HFFc6 (cell line): ENCODE measurements at regions not wholly inside any gene's neighbourhood (a gene's known extent, or its start where the extent isn't known, plus 50 kb on each side); places are given as distances from the start of the nearest gene placed in this dataset.

ENCODE experiments used
- DNase-seq: peaks from one replicate; pipeline ENCODE4 v3.0.0-alpha.2; 2018
- H3K27ac Mint-ChIP-seq: 2 replicates; pipeline ENCODE4 v1.8.0; 2020; ENCODE audit warnings: mild to moderate bottlenecking, mixed read lengths
- H3K27me3 Mint-ChIP-seq: 2 replicates; pipeline ENCODE4 v1.8.0; 2021; ENCODE audit warnings: mild to moderate bottlenecking, moderate library complexity, mixed read lengths; ENCODE audit not compliant: insufficient read depth
- H3K36me3 Mint-ChIP-seq: 2 replicates; pipeline ENCODE4 v1.8.0; 2021; ENCODE audit warnings: low read depth, mixed read lengths
- H3K4me1 Mint-ChIP-seq: 2 replicates; pipeline ENCODE4 v1.8.0; 2020; ENCODE audit warnings: low read depth, mixed read lengths
- H3K4me3 Mint-ChIP-seq: 2 replicates; pipeline ENCODE4 v1.8.0; 2020; ENCODE audit warnings: mild to moderate bottlenecking, moderate library complexity, mixed read lengths
- H3K9me3 Mint-ChIP-seq: 2 replicates; pipeline ENCODE4 v1.8.0; 2020; ENCODE audit warnings: mild to moderate bottlenecking, mixed read lengths
- CTCF ChIP-seq: fragments of 200-600 bp; sonication (generic); IDR thresholded peaks from 2 replicates; pipeline ENCODE4 v1.5.0; 2021; ENCODE audit warnings: antibody characterized with exemption, mild to moderate bottlenecking

DNA sequence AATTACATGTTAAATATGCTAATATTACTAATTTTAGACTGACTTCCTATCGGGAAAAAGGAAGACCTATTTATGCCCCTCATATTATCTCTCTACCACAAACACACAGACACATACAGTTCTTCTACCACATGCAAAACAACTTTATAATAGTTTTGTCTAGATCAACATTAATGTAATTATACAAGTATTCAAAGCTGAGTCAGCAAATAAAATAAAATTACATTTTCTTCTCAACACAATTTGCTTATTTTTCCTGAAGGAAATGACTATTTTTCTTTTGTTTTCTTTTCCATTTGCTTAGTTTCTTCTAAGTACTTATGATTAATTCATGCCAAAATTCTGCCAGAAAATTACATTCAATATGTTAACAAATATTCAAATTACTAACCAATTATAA lies 654.2 kb downstream of the AMY1C start:
- no peaks in the 10 kb centered on the region for H3K4me1 Mint-ChIP-seq
- H3K36me3 Mint-ChIP-seq = no peaks in the 10 kb centered on the region
- TF ChIP-seq CTCF = no peak
- H3K4me3 Mint-ChIP-seq = no peak overlapping the region
- no peak for DNase-seq
- peaks cover 52% of the 10 kb centered on the region for H3K9me3 Mint-ChIP-seq
- no peak overlapping the region for H3K27ac Mint-ChIP-seq
- no peaks in the 10 kb centered on the region for H3K27me3 Mint-ChIP-seq

- Mint-ChIP-seq H3K27me3 (no peaks in the 10 kb centered on the region), H3K9me3 (peaks cover 50% of the 10 kb centered on the region), H3K36me3 (no peaks in the 10 kb centered on the region), H3K4me3 (no peak overlapping the region), H3K4me1 (no peaks in the 10 kb centered on the region), H3K27ac (no peak overlapping the region)
- DNase-seq = no peak
- TF ChIP-seq CTCF = no peak
These were observed 657.0 kb downstream of the AMY1C start for GRCh38 chr1:104406728-104407127.

- no peaks in the 10 kb centered on the region for H3K27me3 Mint-ChIP-seq
- no peaks in the 10 kb centered on the region for H3K36me3 Mint-ChIP-seq
- H3K9me3 Mint-ChIP-seq = peaks cover 52% of the 10 kb centered on the region
- DNase-seq = no peak
- no peak overlapping the region for H3K4me3 Mint-ChIP-seq
- no peaks in the 10 kb centered on the region for H3K4me1 Mint-ChIP-seq
- H3K27ac Mint-ChIP-seq = no peak overlapping the region
- no peak for TF ChIP-seq CTCF
These were observed 658.6 kb downstream of the AMY1C start for GRCh38 chr1:104408268-104408667.

DNA sequence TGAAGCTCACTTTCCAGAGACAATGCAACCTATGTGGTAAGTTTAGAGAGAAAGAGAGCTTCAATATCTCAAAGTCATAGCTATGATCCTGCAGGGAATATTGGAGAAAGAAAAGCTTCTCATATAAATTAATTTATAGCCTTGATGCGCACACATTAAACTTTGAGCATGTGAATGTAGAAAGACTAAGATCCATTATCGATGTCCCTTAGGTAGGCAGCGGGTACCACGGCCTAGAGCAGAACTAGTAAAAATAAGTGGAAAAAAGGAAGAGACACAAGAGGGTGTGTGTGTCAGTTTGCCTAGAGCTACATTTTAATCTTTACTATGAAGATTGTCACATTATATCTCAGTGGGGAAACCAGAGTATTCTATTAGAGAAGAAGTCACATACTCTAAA lies 685.6 kb downstream of the AMY1C start:
- H3K9me3 Mint-ChIP-seq = peaks cover 29% of the 10 kb centered on the region
- no peaks in the 10 kb centered on the region for H3K27me3 Mint-ChIP-seq
- no peak overlapping the region for H3K4me3 Mint-ChIP-seq
- no peaks in the 10 kb centered on the region for H3K36me3 Mint-ChIP-seq
- DNase-seq = no peak
- no peak overlapping the region for H3K27ac Mint-ChIP-seq
- H3K4me1 Mint-ChIP-seq = no peaks in the 10 kb centered on the region
- TF ChIP-seq CTCF = no peak

GRCh38 chr1:104440011-104440410 lies 690.3 kb downstream of the AMY1C start:
- Mint-ChIP-seq H3K4me3 (no peak overlapping the region), H3K9me3 (peaks cover 53% of the 10 kb centered on the region), H3K27ac (no peak overlapping the region), H3K27me3 (no peaks in the 10 kb centered on the region), H3K4me1 (no peaks in the 10 kb centered on the region), H3K36me3 (no peaks in the 10 kb centered on the region)
- no peak for TF ChIP-seq CTCF
- no peak for DNase-seq

GRCh38 chr1:104456724-104457123 lies 707.0 kb downstream of the AMY1C start:
- Mint-ChIP-seq H3K36me3 (peaks cover 7% of the 10 kb centered on the region; the same call in 1 of the 2 replicates), H3K4me3 (no peak overlapping the region), H3K9me3 (peaks cover 59% of the 10 kb centered on the region), H3K27me3 (no peaks in the 10 kb centered on the region; the same call in 1 of the 2 replicates), H3K27ac (no peak overlapping the region), H3K4me1 (no peaks in the 10 kb centered on the region)
- no peak for TF ChIP-seq CTCF
- no peak for DNase-seq
